Embryonic facial prominence (tissue), 1 donor: ENCODE measurements at regions not wholly inside any gene's neighbourhood (a gene's known extent, or its start where the extent isn't known, plus 50 kb on each side); places are given as distances from the start of the nearest gene placed in this dataset.

ENCODE experiments used
- DNase-seq: peaks from one replicate; pipeline ENCODE4 v3.0.0-alpha.2; 2016; ENCODE audit errors: extremely low spot score

- no peak for DNase-seq
Observed at GRCh38 chr22:27662359-27663301, 138.9 kb downstream of the MN1 start.

- no peak for DNase-seq
Observed at GRCh38 chr22:27663812-27664211, 137.7 kb downstream of the MN1 start.

- DNase-seq, result no peak
Observed at GRCh38 chr22:27666272-27666997, 135.1 kb downstream of the MN1 start.

- DNase-seq, result no peak
Observed at GRCh38 chr22:27667121-27667843, 134.3 kb downstream of the MN1 start.

GRCh38 chr22:27668828-27669797 lies 132.4 kb downstream of the MN1 start:
- no peak for DNase-seq

- DNase-seq, result no peak
Observed at GRCh38 chr22:27669798-27670599, 131.6 kb downstream of the MN1 start.

- DNase-seq, result no peak
Observed at GRCh38 chr22:27670701-27671412, 130.7 kb downstream of the MN1 start.

- DNase-seq, result no peak
Observed at GRCh38 chr22:27671413-27671935, 130.1 kb downstream of the MN1 start.

- DNase-seq, result no peak
Observed at GRCh38 chr22:27672721-27673418, 128.7 kb downstream of the MN1 start.

GRCh38 chr22:27673839-27674238 lies 127.7 kb downstream of the MN1 start:
- no peak for DNase-seq

- no peak for DNase-seq
Observed at GRCh38 chr22:27674261-27674923, 127.2 kb downstream of the MN1 start.

- no peak for DNase-seq
Observed at GRCh38 chr22:27676545-27677213, 124.9 kb downstream of the MN1 start.

- no peak for DNase-seq
Observed at GRCh38 chr22:27677905-27678458, 123.6 kb downstream of the MN1 start.

- DNase-seq, result no peak
Observed at GRCh38 chr22:27679176-27679575, 122.4 kb downstream of the MN1 start.

GRCh38 chr22:27679693-27680488 lies 121.7 kb downstream of the MN1 start:
- no peak for DNase-seq

- no peak for DNase-seq
Observed at GRCh38 chr22:27680636-27681035, 120.9 kb downstream of the MN1 start.
